ENCODE measurements at regions not wholly inside any gene's neighbourhood (a gene's known extent, or its start where the extent isn't known, plus 50 kb on each side); places are given as distances from the start of the nearest gene placed in this dataset.
A peak's percentile ranks its signal among the peaks of the same experiment; 100 is the strongest.

DNA sequence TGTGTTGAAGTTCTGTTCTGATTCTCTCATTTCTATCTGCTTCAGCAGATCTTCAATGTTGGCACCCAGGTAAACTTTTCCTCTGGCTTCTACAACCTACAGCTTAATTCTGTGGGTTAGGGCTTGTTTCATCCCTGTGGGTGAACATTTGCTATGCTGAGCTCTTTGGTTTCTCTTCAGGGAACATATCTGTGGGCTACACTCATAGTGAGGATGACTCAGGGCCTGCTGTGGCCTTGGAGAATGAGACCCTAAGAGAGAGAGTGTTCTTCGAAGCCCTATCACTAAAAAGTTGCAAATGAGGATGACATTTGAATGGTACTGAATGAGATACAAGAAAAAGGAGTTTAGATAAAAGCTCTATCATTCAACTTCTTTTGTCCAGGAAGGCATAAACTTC is 346.2 kb upstream of the CBLB start:
- DNase-seq (ENCODE audit: low read depth) = no peak

DNA sequence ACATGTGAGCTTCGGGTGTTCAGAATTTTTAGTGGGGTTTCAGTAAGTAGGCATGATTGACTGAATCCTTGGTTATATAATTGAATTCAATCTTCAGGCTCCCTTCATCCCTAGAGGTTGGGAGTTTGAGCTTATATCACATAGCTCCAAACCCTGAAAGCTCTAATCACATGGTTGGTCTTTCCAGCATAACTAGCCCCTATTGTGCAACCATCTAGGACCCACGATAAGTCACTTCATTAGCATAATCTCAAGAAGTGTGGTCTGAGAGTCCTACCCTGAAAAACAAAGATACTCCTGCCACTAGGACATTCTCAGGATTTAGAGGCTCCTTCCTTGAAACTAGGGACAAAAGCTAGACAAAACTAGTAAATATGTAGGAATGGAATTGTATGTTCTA is 348.9 kb upstream of the CBLB start:
- no peak for DNase-seq (ENCODE audit: low read depth)

DNA sequence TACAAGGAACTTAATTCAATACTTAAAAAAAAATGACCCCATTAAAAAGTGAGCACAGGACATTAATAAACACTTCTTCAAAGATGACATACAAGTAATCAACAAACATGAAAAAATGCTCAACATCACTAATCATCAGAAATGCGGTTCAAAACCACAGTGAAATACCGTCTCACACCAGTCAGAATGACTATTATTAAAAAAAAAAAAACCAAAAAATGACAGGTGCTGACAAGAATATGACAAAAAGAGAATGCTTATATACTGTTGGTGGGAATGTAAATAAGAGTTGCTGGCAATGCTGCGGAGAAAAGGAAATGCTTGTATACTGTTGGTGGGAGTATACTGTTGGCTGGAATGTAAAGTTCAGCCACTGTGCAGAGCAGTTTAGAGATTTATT is 358.3 kb upstream of the CBLB start:
- DNase-seq (ENCODE audit: low read depth) = no peak

DNA sequence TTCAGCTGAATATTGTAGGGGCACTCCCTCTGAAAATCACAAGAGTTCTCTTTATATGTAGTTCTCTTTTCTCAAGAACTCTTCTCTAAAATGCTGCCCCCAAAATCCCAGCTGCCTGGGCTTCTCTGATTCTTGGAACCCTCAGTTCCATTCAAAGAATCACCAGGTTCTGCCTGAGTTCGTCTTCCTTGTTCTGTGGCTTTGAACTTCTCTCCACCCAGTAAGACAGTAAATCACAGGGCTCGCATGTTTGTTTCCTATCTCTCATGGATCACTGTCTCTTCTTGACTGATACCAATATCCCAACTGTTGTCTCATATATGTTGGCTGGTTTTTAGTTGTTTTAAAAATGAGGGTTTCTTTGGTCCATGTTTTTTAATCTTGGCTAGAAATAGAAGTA is 359.5 kb upstream of the CBLB start:
- DNase-seq (ENCODE audit: low read depth) = no peak

DNA sequence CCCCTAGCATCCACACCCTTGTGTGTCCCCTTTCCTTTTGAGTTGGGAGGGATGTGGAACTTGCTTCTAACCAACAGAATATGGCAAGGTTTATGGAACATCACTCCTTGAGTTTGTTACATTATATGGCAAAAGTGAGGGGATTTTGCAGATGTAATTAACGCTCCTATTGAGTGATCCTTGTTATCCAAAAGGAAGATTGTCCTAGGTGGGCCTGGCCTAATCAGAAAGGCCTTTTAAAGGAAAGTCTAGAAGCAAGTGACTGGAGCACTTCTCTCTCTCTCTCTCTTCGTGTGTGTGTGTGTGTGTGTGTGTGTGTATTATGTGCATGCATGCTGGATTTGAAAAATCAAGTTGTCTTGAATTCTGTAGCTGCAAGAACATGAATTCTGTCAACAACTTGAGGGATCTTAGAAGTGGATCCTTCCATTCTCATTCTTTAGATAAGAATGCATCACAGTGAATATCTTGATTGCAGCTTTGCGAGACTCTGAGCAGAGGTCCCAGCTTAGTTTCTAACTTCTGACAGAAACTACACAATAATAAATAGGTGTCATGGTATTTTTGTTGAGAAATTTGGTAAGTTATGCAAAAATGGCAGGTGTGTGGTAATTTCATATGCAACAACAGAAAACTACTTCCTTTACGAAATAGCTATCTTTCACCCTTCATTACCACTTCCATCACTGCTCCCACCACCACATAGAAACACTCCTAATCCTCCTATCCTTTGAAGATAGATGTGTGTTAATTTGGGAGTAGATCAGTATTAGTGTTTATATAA is 360.9 kb upstream of the CBLB start:
- no peak for DNase-seq (ENCODE audit: low read depth)

DNA sequence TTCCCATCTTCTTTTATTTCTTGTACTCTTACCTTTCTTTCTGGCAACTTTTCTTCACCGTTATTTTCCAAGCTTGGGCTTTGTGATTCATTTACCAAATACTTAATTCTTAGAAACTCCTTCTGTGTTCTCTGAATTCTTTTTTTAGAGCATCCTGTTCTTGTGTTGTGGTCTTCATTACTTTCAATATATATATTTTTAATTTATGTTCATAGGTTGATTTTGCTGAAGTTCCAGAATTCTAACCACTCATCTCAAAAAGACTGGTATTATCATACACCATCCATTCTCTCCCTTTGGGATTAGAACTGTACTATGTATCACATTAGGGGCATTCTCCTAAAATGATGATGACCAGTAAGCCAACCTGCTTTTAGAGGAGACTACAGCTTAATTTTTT is 362.3 kb upstream of the CBLB start:
- no peak for DNase-seq (ENCODE audit: low read depth)

DNA sequence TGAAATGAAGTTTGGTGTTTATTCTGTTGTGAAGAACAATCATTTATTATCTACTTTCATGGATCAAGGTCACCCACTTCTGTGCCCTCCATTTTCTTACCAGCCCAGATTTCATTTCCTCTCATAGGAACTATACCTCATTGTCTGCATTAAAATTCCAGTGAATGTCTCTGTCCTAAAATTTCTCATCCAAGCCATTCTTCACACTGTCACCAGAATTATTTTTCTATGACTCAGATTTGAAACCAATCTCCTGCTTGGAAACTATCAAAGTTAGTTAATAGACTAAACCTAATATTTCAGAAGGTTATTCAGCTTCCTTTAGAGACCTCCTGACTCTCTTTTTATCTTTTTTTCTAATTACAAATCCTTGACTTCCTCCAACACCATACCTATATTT is 364.1 kb upstream of the CBLB start:
- DNase-seq (ENCODE audit: low read depth) = no peak

DNA sequence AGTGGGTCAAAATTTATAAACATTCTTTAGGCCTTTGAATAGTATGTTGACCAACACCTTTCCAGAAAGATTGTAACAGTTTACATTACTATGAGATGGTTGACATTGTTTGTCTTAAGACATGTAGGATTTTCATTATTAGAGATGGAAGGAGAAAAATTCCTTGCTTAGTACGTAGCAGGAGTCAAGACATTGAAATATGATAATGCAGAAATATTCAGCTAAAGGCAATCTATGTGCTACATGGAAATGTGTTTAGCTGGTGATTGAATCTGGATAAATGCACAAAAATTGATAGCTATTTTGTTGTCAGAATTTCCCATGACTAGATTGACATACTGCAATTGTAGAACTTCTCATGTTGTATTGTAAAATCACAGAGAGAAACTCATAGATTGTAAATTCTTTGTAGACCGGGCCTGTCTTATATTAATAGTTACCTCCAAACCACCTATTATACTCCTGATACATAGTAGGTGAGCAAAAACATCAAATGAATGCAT is 370.4 kb upstream of the CBLB start:
- DNase-seq (ENCODE audit: low read depth) = no peak

DNA sequence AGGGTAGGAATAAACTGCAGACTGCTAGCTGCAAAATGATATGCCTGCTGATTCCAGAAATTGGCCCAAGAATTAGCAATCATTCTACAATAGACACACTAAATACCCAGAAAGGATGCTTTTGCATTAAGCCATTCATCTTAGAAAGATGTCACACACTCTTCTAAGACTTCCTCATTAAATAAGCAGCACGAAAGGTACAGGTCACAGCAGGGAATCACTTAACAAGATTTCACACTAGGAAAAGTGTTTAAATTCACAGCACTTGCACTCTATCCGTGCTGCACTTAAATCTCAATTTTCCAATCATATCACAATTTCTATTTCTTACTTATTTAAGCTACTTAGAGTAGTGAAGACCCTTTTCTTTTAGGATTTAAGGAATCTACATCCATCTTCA is 372.8 kb upstream of the CBLB start:
- no peak for DNase-seq (ENCODE audit: low read depth)

DNA sequence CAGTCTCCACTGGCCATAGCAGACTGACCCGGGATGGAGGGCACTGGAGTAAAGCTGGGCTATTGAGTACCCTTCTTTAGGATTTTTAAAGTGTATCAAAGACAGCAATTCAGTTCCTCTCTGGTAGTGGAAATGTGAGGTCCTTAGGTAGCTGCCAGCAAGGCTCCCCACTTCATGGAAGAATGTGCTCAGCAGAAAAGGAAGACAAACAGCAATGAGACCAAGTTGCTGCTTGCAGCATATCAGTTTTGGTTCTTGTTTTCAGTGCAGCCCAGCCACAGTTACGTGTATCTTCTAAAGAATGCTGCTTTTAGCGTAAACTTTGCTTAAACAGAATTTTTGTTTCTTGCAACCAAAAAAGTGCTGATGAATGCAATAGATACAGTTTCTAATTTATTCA is 374.0 kb upstream of the CBLB start:
- no peak for DNase-seq (ENCODE audit: low read depth)

DNA sequence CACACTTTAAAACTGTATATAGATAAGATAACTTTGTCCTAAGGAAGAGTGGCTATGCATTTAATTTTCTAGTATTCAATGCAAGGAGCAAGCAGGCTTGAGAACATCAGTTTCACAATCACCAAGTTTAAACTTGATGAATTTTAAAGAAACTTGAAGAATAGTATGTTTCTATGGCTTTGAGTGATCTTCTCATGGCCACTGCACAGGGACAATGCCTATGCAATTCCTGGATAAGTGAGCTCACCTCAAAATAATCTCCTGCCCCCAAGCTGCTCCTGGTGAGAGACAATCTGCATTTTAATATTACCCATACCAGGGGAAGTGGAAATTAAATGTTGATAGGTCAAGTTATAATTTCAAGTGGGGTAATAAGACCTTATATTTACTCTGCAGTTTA is 376.6 kb upstream of the CBLB start:
- no peak for DNase-seq (ENCODE audit: low read depth)

DNA sequence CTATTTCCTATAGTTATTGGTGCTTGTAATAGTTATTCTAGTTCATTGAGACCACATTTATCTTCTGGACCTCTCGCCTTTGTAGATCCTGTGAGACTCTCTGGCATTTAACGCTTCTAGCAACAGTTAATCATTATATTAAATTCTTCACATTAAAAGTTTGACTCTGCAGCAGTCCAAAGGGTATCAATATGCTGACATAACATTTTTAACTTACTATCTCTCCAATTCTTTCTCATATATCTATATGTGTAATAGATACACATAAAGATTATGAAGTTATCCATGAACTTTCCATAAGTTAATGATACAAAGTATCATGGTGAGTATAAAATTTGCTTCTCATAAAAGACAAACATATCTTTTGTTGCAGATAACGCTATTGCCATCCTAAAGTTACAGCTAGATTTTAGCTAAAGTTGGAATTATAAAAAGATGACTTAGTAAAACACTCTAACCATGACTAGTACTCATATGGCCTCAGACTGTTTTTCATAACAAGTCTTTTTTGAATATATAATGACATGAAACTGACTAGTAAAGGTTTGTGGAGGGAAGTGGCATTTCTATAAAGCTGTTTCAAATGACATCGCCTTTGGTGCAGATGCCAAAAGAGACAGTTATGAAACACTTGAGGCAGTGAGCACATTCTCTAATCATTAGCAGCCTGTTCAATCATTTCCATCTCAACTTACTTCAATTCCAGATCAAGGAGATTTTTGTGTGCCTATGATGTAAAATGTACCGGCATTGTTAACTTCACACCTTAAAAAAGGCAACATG is 379.3 kb upstream of the CBLB start:
- no peak for DNase-seq (ENCODE audit: low read depth)

DNA sequence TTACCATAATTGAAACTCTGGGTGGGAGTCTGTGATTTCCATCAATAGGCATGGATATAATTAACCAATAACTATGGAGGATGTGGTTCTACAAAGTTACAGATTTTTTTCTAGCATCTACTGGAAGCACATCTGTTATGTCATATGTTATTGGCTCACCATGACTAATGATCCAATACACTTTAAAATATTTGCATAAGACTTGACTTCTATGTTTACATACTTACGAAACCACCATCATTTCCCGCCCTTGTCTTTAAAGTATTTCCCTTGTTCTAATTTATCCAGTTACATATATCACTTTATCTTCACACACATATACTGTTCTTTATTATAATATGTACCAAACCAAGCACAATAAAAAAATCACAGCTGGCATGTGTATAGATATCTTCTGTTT is 380.3 kb upstream of the CBLB start:
- no peak for DNase-seq (ENCODE audit: low read depth)

DNA sequence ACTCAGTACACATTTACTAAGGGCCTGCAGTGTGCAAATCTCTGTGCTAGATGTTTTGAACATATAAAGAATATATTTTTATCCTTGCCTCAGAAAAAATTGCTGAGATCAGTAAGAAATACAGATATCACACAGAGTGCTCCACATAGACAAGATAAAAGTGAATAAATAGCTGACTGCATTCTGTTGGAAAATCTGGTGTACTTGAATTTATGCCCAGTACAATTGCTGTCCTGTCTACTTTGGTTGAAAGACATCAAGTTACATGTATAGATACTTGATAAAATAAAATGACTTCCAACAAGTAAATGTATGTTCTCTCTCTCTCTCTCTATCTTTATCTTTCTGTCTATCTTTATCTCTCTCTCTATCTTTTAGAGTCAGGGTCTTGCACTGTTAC is 381.2 kb upstream of the CBLB start:
- DNase-seq (ENCODE audit: low read depth) = no peak

DNA sequence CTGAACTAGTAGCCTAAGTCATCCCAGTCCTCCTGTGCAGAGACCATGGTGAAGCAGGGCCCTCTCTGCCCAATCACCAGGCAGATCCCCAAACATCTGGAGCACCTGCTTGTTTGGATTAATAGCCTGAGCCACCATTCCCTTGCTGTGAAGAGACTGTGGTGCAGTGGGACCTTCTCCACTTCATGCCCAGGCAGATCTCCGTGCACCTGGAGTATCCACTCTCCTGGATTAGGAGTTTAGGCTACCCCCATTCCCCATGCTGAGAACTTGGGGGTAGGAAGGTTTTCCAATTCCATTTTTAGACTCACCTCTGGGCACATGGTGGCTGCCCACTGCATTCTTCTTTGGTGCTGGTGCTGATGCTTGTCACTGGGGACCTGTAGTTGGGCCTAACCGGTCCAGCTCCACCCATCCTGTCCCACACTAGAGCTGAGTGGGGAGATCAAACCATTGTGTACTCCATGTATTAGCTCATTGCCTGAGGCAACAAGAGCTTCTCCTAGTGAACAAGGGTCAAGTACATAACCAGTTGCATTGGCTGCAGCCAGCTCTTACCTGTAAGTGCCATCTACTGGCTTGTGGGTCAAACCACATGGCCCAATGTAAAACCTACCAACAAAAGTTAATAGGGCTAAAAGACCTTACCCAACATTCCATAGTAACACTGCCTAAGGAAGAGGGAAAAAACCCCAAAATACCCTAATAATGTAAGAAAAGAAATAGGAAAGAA is 382.5 kb upstream of the CBLB start:
- DNase-seq (ENCODE audit: low read depth) = no peak

DNA sequence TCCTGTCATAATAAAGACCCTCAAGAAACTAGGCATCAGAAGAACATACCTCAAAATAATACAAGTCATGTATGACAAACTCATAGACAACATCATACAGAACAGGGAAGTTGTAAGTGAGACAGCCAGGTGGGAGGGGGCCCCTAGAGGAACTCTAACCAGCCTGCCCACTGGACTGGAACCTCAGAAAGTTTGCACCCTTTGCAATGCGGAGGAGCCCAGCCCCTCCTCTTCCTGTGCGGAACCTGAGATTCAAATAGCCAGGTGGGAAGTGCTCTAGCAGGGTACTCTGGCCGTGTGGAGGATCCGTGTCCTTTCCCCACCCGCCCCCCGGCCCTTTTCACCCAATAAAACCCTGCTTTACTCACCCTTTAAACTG is 387.0 kb upstream of the CBLB start:
- no peak for DNase-seq (ENCODE audit: low read depth)

DNA sequence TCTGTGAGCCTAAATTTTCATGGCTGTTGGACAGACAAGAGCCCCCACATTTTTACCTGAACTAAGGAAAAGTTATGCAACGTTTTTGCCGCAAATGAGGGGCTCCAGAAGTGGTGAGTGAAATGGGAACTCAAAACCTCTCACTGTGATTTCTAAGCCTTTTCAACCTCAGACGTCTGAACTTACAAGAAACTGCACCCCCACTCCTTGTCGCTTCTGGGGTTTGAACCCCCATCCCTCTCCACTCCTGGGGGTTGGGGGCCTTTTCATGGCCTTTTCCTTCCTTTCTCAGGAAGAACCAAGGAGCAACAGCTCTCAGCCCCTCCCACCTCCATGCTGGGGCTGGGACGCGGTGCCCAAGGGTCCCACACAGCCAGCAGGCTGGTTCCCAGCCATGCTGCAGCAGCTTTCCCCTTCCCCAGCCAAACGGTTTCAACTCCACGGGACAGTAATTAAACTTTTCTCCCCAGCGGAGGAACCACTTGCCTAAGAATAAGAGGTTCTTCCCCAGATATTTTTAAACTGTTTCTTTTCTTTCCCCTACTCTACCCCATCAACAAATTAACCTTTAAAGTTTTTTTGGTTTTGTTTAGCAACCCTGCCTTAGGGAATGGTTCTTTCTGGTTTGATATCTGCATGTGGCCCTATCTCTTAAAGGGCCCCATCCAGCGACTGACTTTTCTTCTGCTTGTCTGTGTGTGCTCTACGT is 387.6 kb upstream of the CBLB start:
- no peak for DNase-seq (ENCODE audit: low read depth)

DNA sequence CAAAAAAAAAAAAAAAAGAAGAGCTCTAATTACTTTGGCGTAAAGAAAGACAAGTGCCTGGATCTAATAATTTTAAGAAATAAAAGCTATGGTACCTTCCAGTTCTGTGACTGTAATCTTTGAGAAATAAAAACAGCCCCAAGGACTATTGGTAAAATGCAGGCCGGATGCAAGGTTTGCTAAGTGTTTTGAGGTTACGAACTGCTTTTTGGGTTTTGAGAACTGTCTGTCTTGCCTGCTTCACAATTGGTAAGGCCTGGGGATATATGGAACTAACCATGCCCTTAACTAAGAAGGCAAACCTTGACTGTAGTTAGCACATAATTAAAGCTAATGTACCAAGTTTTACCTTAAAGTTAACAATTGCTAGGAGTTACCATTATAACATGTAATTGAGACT is 388.4 kb upstream of the CBLB start:
- DNase-seq (ENCODE audit: low read depth) = no peak

DNA sequence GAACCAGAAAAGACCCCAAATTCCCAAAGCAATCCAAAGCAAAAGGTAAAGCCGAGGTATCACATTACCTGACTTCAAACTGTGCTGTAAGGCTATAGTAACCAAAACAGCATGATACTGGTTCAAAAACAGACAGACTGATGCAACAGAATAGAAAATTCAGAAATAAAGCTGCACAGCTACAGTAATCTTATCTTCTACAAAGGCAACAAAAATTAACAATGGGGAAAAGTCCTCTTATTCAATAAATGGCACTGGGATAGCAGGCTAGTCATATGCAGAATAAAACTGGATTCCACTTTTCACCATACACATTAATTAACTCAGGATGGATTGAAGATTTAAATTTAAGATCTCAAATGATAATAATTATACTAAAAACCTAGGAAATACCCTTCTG is 392.6 kb upstream of the CBLB start:
- DNase-seq (ENCODE audit: low read depth) = no peak

DNA sequence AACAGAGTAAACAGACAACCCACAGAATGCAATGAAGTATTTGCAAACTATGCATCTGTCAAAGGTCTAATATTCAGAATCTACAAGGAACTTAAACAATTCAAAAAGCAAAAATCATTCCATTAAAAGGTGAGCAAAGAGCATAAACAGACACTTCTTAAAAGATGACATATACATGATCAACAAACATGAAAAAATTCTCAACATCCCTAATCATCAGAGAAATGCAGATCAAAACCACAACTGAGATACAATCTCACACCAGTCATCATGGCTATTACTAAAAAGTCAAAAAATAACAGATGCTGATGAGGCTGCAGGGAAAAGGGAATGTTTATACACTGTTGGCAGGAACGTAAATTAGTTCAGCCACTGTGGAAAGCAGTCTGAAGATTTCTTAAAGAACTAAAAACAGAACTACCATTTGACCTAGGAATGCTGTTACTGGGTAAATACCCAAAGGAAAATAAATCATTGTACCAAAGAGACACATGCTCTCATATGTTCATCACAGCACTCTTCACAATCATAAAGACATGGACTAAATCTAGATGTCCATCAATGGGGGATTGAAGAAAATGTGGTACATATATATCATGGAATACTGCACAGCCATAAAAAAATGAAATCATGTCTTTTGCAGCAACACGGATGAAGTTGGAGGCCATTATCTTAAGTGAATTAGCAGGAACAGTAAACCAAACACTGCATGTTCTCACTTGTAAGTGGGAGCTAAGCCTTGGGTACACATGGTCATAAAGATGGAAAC is 393.3 kb upstream of the CBLB start:
- peak; percentile 46 for DNase-seq (ENCODE audit: low read depth)

DNA sequence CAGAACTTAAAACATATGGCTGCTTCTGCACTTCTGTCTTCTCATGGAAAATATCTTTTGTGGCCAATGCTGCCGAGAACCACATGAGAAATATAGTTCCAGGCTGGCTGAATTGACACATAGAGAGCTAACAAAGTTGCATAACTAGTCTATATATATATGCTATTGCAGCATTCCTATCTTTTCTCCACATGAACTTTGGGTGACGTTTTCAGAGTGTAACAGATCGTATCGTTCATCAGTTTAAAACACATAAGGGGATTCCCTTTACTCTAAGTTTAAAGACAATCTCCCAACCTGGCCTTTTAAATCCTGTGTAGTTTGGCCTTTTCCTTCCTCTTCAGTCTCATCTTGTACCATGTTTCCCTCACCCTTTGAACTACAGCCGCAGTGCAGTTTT is 394.2 kb upstream of the CBLB start:
- no peak for DNase-seq (ENCODE audit: low read depth)

DNA sequence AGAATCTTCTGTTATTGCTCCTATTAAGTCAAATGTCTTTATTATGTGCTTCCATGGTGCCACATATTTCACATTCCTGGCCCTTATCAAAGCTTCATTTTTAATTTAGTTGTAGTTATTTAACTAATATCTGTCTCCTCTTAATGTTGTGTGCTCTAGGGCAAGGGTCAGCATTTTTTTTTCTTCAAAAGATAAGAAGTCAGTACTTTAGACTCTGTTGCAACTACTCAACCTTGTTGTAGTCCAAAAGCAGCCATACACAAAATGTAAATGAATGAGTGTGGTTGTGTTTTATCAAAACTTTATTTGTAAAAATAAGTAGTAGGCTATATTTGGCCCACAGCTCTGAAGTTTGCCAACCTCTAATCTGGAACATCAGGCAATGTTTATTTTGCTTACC is 394.7 kb upstream of the CBLB start:
- DNase-seq (ENCODE audit: low read depth) = no peak
